ENCODE measurements at regions not wholly inside any gene's neighbourhood (a gene's known extent, or its start where the extent isn't known, plus 50 kb on each side); places are given as distances from the start of the nearest gene placed in this dataset.

GRCh38 chr4:14096396-14096965, 469.0 kb upstream of the BOD1L1 start:
- Histone ChIP-seq H3K4me1 (no peaks in the 10 kb centered on the region), H3K27ac (no peak overlapping the region), H3K27me3 (no peaks in the 10 kb centered on the region), H3K36me3 (no peaks in the 10 kb centered on the region), H3K4me3 (no peak overlapping the region), H3K9me3 (no peaks in the 10 kb centered on the region)
- 48% methylated on average over 4 of the region's 4 CpGs for WGBS (ENCODE audit: insufficient coverage, low coverage, low lambda C conversion rate, missing lambda C conversion rate)
- DNase-seq (no peak), ATAC-seq (no peak)
- TF ChIP-seq POLR2A (IDR thresholded peaks at IDR 0.05) = no peak
- TF ChIP-seq, protein P1, sequence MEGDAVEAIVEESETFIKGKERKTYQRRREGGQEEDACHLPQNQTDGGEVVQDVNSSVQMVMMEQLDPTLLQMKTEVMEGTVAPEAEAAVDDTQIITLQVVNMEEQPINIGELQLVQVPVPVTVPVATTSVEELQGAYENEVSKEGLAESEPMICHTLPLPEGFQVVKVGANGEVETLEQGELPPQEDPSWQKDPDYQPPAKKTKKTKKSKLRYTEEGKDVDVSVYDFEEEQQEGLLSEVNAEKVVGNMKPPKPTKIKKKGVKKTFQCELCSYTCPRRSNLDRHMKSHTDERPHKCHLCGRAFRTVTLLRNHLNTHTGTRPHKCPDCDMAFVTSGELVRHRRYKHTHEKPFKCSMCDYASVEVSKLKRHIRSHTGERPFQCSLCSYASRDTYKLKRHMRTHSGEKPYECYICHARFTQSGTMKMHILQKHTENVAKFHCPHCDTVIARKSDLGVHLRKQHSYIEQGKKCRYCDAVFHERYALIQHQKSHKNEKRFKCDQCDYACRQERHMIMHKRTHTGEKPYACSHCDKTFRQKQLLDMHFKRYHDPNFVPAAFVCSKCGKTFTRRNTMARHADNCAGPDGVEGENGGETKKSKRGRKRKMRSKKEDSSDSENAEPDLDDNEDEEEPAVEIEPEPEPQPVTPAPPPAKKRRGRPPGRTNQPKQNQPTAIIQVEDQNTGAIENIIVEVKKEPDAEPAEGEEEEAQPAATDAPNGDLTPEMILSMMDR (IDR thresholded peaks at IDR 0.05) = no peak
- intact Hi-C loops (cut with DNase I) = no loop called here

DNA sequence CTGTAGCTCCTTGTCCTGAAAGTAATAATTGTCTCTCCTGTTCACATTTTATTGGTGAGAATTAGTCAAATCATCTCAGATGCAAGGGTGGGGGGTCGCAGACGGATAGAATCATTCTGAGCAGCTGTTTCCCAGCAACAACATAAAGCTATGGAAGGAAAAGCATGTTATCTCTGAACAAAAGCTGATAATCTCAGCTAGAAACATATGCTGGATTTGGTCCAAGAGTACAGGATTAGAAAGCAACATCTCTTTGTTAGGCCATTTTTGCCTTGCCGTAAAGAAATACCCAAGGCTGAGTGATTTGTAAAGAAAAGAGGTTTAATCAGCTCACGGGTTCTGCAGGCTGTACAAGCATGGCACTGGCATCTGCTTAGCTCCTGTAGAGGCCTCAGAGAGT, 472.8 kb upstream of the BOD1L1 start:
- Histone ChIP-seq H3K27me3 (no peaks in the 10 kb centered on the region), H3K4me3 (no peak overlapping the region), H3K36me3 (no peaks in the 10 kb centered on the region), H3K9me3 (no peaks in the 10 kb centered on the region), H3K4me1 (no peaks in the 10 kb centered on the region), H3K27ac (no peak overlapping the region)
- 50% methylated on average over 4 of the region's 4 CpGs for WGBS (ENCODE audit: insufficient coverage, low coverage, low lambda C conversion rate, missing lambda C conversion rate)
- no peak for TF ChIP-seq POLR2A (IDR thresholded peaks at IDR 0.05)
- TF ChIP-seq, protein P1 (IDR thresholded peaks at IDR 0.05) = no peak
- DNase-seq (no peak), ATAC-seq (no peak)
- intact Hi-C loops (cut with DNase I) = no loop called here

DNA sequence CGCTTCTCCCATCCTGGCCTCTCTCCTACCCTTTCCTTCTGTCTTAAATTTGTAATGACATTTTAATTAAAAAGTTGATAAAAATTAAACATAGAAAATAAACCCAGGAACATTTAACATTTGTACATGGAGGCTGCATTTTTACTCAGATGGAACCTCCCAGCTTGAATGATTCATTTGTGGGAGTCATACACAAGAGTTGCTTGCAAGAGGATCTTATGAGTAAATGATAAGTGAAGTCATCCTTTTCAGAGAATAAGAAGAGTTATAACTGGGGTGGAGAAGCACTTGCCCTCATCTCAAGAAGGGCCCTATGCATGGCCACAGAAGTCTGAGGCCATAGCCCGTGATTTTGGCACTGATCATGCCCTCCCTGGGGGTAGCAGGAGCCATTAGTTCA, 482.9 kb upstream of the BOD1L1 start:
- Histone ChIP-seq H3K9me3 (no peaks in the 10 kb centered on the region), H3K36me3 (no peaks in the 10 kb centered on the region), H3K27me3 (no peaks in the 10 kb centered on the region), H3K27ac (no peak overlapping the region), H3K4me1 (no peaks in the 10 kb centered on the region), H3K4me3 (no peak overlapping the region)
- TF ChIP-seq, protein P1 (IDR thresholded peaks at IDR 0.05) = no peak
- TF ChIP-seq POLR2A (IDR thresholded peaks at IDR 0.05) = no peak
- WGBS (ENCODE audit: insufficient coverage, low coverage, low lambda C conversion rate, missing lambda C conversion rate) = 51% methylated on average over 2 of the region's 2 CpGs
- DNase-seq = no peak
- ATAC-seq = no peak
- intact Hi-C loops (cut with DNase I) = no loop called here

- TF ChIP-seq, protein P1 (IDR thresholded peaks at IDR 0.05) = no peak
- no peak for TF ChIP-seq POLR2A (IDR thresholded peaks at IDR 0.05)
- WGBS (ENCODE audit: insufficient coverage, low coverage, low lambda C conversion rate, missing lambda C conversion rate) = 37% methylated on average over 6 of the region's 6 CpGs
- no peak overlapping the region for H3K4me3 ChIP-seq
- no peaks in the 10 kb centered on the region for H3K36me3 ChIP-seq
- DNase-seq = no peak
- no peaks in the 10 kb centered on the region for H3K9me3 ChIP-seq
- ATAC-seq = no peak
- no peak overlapping the region for H3K27ac ChIP-seq
- intact Hi-C loops (cut with DNase I) = no loop called here
- no peaks in the 10 kb centered on the region for H3K4me1 ChIP-seq
- H3K27me3 ChIP-seq = no peaks in the 10 kb centered on the region
These were observed 484.2 kb upstream of the BOD1L1 start for GRCh38 chr4:14111730-14112181.

- ATAC-seq = no peak
- 73% methylated on average over 1 of the region's 1 CpG for WGBS (ENCODE audit: insufficient coverage, low coverage, low lambda C conversion rate, missing lambda C conversion rate)
- no peaks in the 10 kb centered on the region for H3K9me3 ChIP-seq
- H3K4me1 ChIP-seq = no peaks in the 10 kb centered on the region
- no peaks in the 10 kb centered on the region for H3K36me3 ChIP-seq
- H3K4me3 ChIP-seq = no peak overlapping the region
- H3K27me3 ChIP-seq = no peaks in the 10 kb centered on the region
- no peak overlapping the region for H3K27ac ChIP-seq
- TF ChIP-seq, protein P1 (IDR thresholded peaks at IDR 0.05) = no peak
- no peak for TF ChIP-seq POLR2A (IDR thresholded peaks at IDR 0.05)
- intact Hi-C loops (cut with DNase I) = no loop called here
- no peak for DNase-seq
These were observed 487.6 kb upstream of the BOD1L1 start for GRCh38 chr4:14115106-14115505.
